Chondrocyte (in vitro differentiated cells): ENCODE measurements at regions not wholly inside any gene's neighbourhood (a gene's known extent, or its start where the extent isn't known, plus 50 kb on each side); places are given as distances from the start of the nearest gene placed in this dataset.

Source experiments
- DNase-seq: peaks from one replicate; pipeline ENCODE4 v3.0.0; 2021; ENCODE audit warnings: mixed read lengths, low spot score
- H3K27ac Mint-ChIP-seq: one replicate; pipeline ENCODE4 v1.8.0; 2021; ENCODE audit warnings: mild to moderate bottlenecking, moderate library complexity, mixed read lengths; ENCODE audit not compliant: unreplicated experiment
- H3K27me3 Mint-ChIP-seq: 2 replicates; pipeline ENCODE4 v1.8.0; 2021; ENCODE audit warnings: low read depth, mixed read lengths
- H3K36me3 Mint-ChIP-seq: 2 replicates; pipeline ENCODE4 v1.8.0; 2021; ENCODE audit warnings: low read depth, mixed read lengths
- H3K4me1 Mint-ChIP-seq: 2 replicates; pipeline ENCODE4 v1.8.0; 2021; ENCODE audit warnings: low read depth, mild to moderate bottlenecking, mixed read lengths
- H3K4me3 Mint-ChIP-seq: one replicate; pipeline ENCODE4 v1.8.0; 2021; ENCODE audit warnings: mild to moderate bottlenecking, moderate library complexity, mixed read lengths; ENCODE audit not compliant: unreplicated experiment
- H3K9me3 Mint-ChIP-seq: 2 replicates; pipeline ENCODE4 v1.8.0; 2021; ENCODE audit warnings: low read depth, mixed read lengths
- CTCF ChIP-seq: fragments of 200-600 bp; sonication (generic); IDR thresholded peaks from 2 replicates; pipeline ENCODE4 v1.5.0; 2021; ENCODE audit warnings: antibody characterized with exemption, mild to moderate bottlenecking, moderate library complexity

GRCh38 chr4:15364183-15364582 lies 63.6 kb upstream of the C1QTNF7 start:
- H3K9me3 Mint-ChIP-seq = no peaks in the 10 kb centered on the region
- peaks cover 12% of the 10 kb centered on the region for H3K4me1 Mint-ChIP-seq
- no peak overlapping the region for H3K4me3 Mint-ChIP-seq
- no peak for DNase-seq
- no peak for TF ChIP-seq CTCF
- no peaks in the 10 kb centered on the region for H3K36me3 Mint-ChIP-seq
- H3K27ac Mint-ChIP-seq = no peak overlapping the region
- no peaks in the 10 kb centered on the region for H3K27me3 Mint-ChIP-seq

- no peak overlapping the region for H3K4me3 Mint-ChIP-seq
- peaks cover 16% of the 10 kb centered on the region for H3K4me1 Mint-ChIP-seq
- no peaks in the 10 kb centered on the region for H3K27me3 Mint-ChIP-seq
- no peak for TF ChIP-seq CTCF
- H3K27ac Mint-ChIP-seq = no peak overlapping the region
- no peak for DNase-seq
- H3K9me3 Mint-ChIP-seq = no peaks in the 10 kb centered on the region
- no peaks in the 10 kb centered on the region for H3K36me3 Mint-ChIP-seq
These were observed 62.2 kb upstream of the C1QTNF7 start for GRCh38 chr4:15365641-15366040.

- no peak overlapping the region for H3K27ac Mint-ChIP-seq
- H3K27me3 Mint-ChIP-seq = no peaks in the 10 kb centered on the region
- H3K4me1 Mint-ChIP-seq = peaks cover 20% of the 10 kb centered on the region
- no peak overlapping the region for H3K4me3 Mint-ChIP-seq
- DNase-seq = no peak
- H3K9me3 Mint-ChIP-seq = no peaks in the 10 kb centered on the region
- no peak for TF ChIP-seq CTCF
- H3K36me3 Mint-ChIP-seq = no peaks in the 10 kb centered on the region
These were observed 61.1 kb upstream of the C1QTNF7 start for GRCh38 chr4:15366721-15367120.

- H3K36me3 Mint-ChIP-seq = no peaks in the 10 kb centered on the region
- no peak overlapping the region for H3K27ac Mint-ChIP-seq
- H3K9me3 Mint-ChIP-seq = no peaks in the 10 kb centered on the region
- no peak for TF ChIP-seq CTCF
- H3K27me3 Mint-ChIP-seq = no peaks in the 10 kb centered on the region
- H3K4me1 Mint-ChIP-seq = peaks cover 20% of the 10 kb centered on the region
- H3K4me3 Mint-ChIP-seq = no peak overlapping the region
- DNase-seq = no peak
These were observed 59.0 kb upstream of the C1QTNF7 start for GRCh38 chr4:15368856-15369255.

GRCh38 chr4:15370296-15370695 lies 57.5 kb upstream of the C1QTNF7 start:
- Mint-ChIP-seq H3K27ac (no peak overlapping the region), H3K4me1 (peaks cover 20% of the 10 kb centered on the region), H3K9me3 (no peaks in the 10 kb centered on the region), H3K27me3 (no peaks in the 10 kb centered on the region), H3K36me3 (no peaks in the 10 kb centered on the region), H3K4me3 (no peak overlapping the region)
- DNase-seq = no peak
- no peak for TF ChIP-seq CTCF
